ENCODE measurements at regions not wholly inside any gene's neighbourhood (a gene's known extent, or its start where the extent isn't known, plus 50 kb on each side); places are given as distances from the start of the nearest gene placed in this dataset.

DNA sequence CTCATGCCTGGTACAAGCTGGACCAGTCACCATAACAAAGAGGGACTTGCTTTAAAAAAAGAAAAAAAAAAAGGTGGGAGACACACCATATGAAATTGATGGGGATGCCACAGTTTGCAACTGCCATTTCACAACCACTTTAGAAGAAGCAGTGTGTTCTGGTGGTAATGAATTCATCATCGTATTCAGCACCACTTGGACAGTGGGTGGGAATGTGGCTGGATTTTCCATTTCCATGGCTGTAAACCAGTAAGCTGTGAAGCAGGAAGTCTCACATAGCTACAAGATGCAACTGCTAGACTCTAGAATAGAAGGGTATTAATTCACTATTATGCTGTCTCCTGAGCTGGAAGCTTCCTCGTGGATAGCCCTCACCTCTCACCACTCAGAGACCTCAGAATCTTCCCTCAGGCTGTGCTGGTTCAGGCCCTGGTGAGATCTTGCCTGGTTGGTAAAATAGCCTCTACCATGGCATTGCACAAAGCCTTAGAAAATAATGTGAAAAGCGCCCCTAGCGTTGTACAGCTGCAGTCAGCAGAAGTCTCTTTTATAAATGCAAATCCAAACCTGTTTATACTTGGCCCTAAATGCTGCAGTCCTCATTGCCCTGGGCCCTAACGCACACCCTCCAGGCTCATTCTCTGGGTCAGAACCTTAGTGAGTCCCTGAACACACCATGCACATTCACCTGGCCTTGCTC lies 150.7 kb downstream of the KCTD15 start:
- TF ChIP-seq, protein P1, sequence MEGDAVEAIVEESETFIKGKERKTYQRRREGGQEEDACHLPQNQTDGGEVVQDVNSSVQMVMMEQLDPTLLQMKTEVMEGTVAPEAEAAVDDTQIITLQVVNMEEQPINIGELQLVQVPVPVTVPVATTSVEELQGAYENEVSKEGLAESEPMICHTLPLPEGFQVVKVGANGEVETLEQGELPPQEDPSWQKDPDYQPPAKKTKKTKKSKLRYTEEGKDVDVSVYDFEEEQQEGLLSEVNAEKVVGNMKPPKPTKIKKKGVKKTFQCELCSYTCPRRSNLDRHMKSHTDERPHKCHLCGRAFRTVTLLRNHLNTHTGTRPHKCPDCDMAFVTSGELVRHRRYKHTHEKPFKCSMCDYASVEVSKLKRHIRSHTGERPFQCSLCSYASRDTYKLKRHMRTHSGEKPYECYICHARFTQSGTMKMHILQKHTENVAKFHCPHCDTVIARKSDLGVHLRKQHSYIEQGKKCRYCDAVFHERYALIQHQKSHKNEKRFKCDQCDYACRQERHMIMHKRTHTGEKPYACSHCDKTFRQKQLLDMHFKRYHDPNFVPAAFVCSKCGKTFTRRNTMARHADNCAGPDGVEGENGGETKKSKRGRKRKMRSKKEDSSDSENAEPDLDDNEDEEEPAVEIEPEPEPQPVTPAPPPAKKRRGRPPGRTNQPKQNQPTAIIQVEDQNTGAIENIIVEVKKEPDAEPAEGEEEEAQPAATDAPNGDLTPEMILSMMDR (IDR thresholded peaks at IDR 0.05) = no peak
- Mint-ChIP-seq H3K4me3 (no peak overlapping the region), H3K27me3 (no peaks in the 10 kb centered on the region), H3K27ac (no peak overlapping the region), H3K9me3 (no peaks in the 10 kb centered on the region), H3K4me1 (ENCODE audit: low read depth) (no peaks in the 10 kb centered on the region), H3K36me3 (ENCODE audit: low read depth) (no peaks in the 10 kb centered on the region)
- no peak for DNase-seq
- Histone ChIP-seq H3K9me3 (ENCODE audit: control insufficient read depth in 1 of 2, insufficient read depth in 1 of 2, low read length in 2 of 2) (peaks cover 0 to 8% of the 10 kb centered on the region in 2 experiments), H3K27me3 (ENCODE audit: control insufficient read depth in 1 of 2, insufficient read depth in 2 of 2, low read length in 2 of 2) (peaks cover 0 to 8% of the 10 kb centered on the region in 2 experiments), H3K27ac (ENCODE audit: low read depth in 1 of 2, low read length in 2 of 2) (no peak overlapping the region), H3K36me3 (ENCODE audit: insufficient read depth, low read length) (no peaks in the 10 kb centered on the region), H3K4me1 (ENCODE audit: insufficient read depth, low read length) (no peaks in the 10 kb centered on the region), H3K4me3 (ENCODE audit: low read length) (no peak overlapping the region)
- ATAC-seq (ENCODE audit: poor library complexity) = no peak
- CTCF ChIA-PET = no interaction called here
- POLR2A ChIA-PET = no interaction called here
- intact Hi-C loops (cut with DNase I, micrococcal nuclease) = no loop called here

DNA sequence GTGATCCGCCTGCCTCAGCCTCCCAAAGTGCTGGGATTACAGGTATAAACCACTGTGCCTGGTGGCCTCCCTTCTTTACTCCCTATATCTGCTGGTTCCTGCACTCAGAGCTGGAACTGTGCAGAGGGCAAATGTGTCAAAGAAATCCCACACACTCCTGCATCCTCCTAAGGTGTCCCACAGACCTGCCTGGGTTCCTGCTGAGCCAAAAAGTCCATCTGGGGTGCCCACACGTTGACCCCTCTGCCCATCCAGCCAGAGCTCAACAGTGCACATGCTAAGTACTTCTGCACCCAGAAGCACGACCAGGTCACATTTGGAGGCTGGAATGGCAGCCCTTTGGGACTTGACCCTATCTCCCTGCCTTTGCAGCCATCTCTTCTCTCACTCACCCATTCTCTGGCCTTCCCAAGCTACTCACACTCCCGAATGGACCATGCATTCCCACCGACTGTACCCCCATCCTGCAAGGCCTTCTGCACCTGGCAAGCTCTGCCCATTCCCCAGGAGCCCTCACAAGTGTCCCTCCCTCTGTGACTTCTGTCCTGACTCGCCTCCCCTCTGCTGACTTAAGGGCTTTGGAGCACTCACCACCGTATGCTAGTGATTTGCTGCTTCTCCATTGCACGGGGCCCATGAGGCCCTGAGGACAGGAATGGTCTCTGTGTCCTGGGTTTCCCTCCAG lies 152.1 kb downstream of the KCTD15 start:
- H3K4me3 ChIP-seq (ENCODE audit: low read length) = no peak overlapping the region
- Mint-ChIP-seq H3K27ac (no peak overlapping the region), H3K9me3 (no peaks in the 10 kb centered on the region), H3K27me3 (peaks cover 3% of the 10 kb centered on the region), H3K4me1 (ENCODE audit: low read depth) (no peaks in the 10 kb centered on the region), H3K4me3 (no peak overlapping the region), H3K36me3 (ENCODE audit: low read depth) (no peaks in the 10 kb centered on the region)
- ChIA-PET CTCF (no interaction called here), POLR2A (no interaction called here)
- peaks cover 0 to 8% of the 10 kb centered on the region in 2 experiments for H3K27me3 ChIP-seq (ENCODE audit: control insufficient read depth in 1 of 2, insufficient read depth in 2 of 2, low read length in 2 of 2)
- TF ChIP-seq, protein P1 (IDR thresholded peaks at IDR 0.05) = no peak
- no peaks in the 10 kb centered on the region for H3K36me3 ChIP-seq (ENCODE audit: insufficient read depth, low read length)
- ATAC-seq (ENCODE audit: poor library complexity) = no peak
- H3K27ac ChIP-seq (ENCODE audit: low read depth in 1 of 2, low read length in 2 of 2) = no peak overlapping the region
- H3K9me3 ChIP-seq (ENCODE audit: control insufficient read depth in 1 of 2, insufficient read depth in 1 of 2, low read length in 2 of 2) = peaks cover 0 to 8% of the 10 kb centered on the region in 2 experiments
- intact Hi-C loops (cut with DNase I, micrococcal nuclease) = no loop called here
- no peaks in the 10 kb centered on the region for H3K4me1 ChIP-seq (ENCODE audit: insufficient read depth, low read length)
- no peak for DNase-seq

DNA sequence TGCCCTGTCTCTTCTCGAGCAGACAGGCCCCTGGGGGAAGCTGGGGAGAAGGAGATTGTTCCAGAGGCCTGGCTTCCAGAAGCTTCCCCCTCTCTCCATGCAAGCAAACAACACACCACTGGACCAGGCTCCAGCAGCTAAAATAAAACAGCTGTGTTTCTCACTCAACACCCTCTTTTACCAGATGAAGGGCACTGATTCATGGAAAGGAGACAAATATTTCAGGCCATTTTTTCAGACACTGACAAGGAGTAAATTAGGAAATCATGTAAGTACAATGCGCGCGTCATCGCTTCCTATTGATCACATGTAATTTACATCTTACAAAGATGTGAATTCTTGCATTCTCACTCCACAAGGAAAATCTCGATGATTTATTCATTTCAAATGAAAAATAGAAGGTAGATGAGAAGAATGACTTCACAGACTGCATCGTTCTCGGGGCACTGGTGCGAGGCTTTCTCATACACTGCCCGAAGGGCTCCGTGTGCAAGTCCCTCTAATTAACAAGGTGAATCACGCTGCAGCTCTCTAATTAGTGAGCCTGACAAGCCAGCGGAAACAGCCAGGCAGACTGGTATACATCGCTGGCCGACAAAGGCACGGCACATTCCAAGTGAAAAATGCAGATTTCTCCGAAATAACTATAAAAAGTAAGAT lies 153.6 kb downstream of the KCTD15 start:
- Mint-ChIP-seq H3K9me3 (no peaks in the 10 kb centered on the region), H3K27ac (no peak overlapping the region), H3K27me3 (peaks cover 7% of the 10 kb centered on the region), H3K36me3 (ENCODE audit: low read depth) (no peaks in the 10 kb centered on the region), H3K4me3 (no peak overlapping the region), H3K4me1 (ENCODE audit: low read depth) (no peaks in the 10 kb centered on the region)
- Histone ChIP-seq H3K9me3 (ENCODE audit: control insufficient read depth in 1 of 2, insufficient read depth in 1 of 2, low read length in 2 of 2) (peaks cover 0 to 11% of the 10 kb centered on the region in 2 experiments), H3K36me3 (ENCODE audit: insufficient read depth, low read length) (no peaks in the 10 kb centered on the region), H3K4me3 (ENCODE audit: low read length) (no peak overlapping the region), H3K27me3 (ENCODE audit: control insufficient read depth in 1 of 2, insufficient read depth in 2 of 2, low read length in 2 of 2) (peaks cover 0 to 8% of the 10 kb centered on the region in 2 experiments), H3K4me1 (ENCODE audit: insufficient read depth, low read length) (no peaks in the 10 kb centered on the region), H3K27ac (ENCODE audit: low read depth in 1 of 2, low read length in 2 of 2) (no peak overlapping the region)
- DNase-seq (no peak), ATAC-seq (ENCODE audit: poor library complexity) (no peak)
- CTCF ChIA-PET = no interaction called here
- intact Hi-C loops (cut with DNase I, micrococcal nuclease) = no loop called here
- POLR2A ChIA-PET = interaction anchor here (0.6 kb wide), 1 partner anchor 556 kb away, joined by 3 read pairs; no protein-coding TSS in a partner anchor
- TF ChIP-seq, protein P1 (IDR thresholded peaks at IDR 0.05) = no peak

Data from CD4-positive, alpha-beta T cell (primary cell).